Muscle of leg (tissue), 3 donors: ENCODE measurements at regions not wholly inside any gene's neighbourhood (a gene's known extent, or its start where the extent isn't known, plus 50 kb on each side); places are given as distances from the start of the nearest gene placed in this dataset.

Source experiments
- DNase-seq: peaks from one replicate; pipeline ENCODE4 v3.0.0; 2013
- H3K27ac ChIP-seq: one replicate; pipeline ENCODE4 v1.5.1; 2013; ENCODE audit warnings: mild to moderate bottlenecking, low read length, control low read depth
- H3K27me3 ChIP-seq: one replicate; pipeline ENCODE4 v1.6.1; 2013; ENCODE audit warnings: low read length; ENCODE audit not compliant: control insufficient read depth, insufficient read depth
- H3K36me3 ChIP-seq: one replicate; pipeline ENCODE4 v1.6.1; 2013; ENCODE audit warnings: low read length; ENCODE audit not compliant: control insufficient read depth, insufficient read depth
- H3K4me1 ChIP-seq: one replicate; pipeline ENCODE4 v1.6.1; 2013; ENCODE audit warnings: low read length; ENCODE audit not compliant: control insufficient read depth, insufficient read depth
- H3K4me3 ChIP-seq: one replicate; pipeline ENCODE4 v1.5.1; 2013; ENCODE audit warnings: low read length, control low read depth
- H3K9me3 ChIP-seq: replicated peaks from 2 replicates; pipeline ENCODE4 v1.6.1; 2013; ENCODE audit warnings: low read depth, low read length; ENCODE audit not compliant: control insufficient read depth
- WGBS: methylation state at CpG from one replicate; pipeline ENCODE4 v1.1.5; 2013; ENCODE audit warnings: missing lambda C conversion rate; ENCODE audit not compliant: insufficient coverage; 5-methylcytosine and 5-hydroxymethylcytosine counted together

- Histone ChIP-seq H3K27me3 (no peaks in the 10 kb centered on the region), H3K9me3 (peaks cover 5% of the 10 kb centered on the region), H3K4me3 (no peak overlapping the region), H3K4me1 (no peaks in the 10 kb centered on the region), H3K27ac (no peak overlapping the region), H3K36me3 (no peaks in the 10 kb centered on the region)
- DNase-seq, result peak; percentile 30
- WGBS, result 59% methylated on average over 3 of the region's 5 CpGs
These were observed 559.3 kb upstream of the ZFP42 start for GRCh38 chr4:187436251-187436650.

GRCh38 chr4:187444061-187444460 lies 551.5 kb upstream of the ZFP42 start:
- WGBS, result 100% methylated on average over 2 of the region's 3 CpGs
- H3K9me3 ChIP-seq, result no peaks in the 10 kb centered on the region
- no peak for DNase-seq

GRCh38 chr4:187449702-187450101 lies 545.9 kb upstream of the ZFP42 start:
- no peak for DNase-seq
- Histone ChIP-seq H3K36me3 (no peaks in the 10 kb centered on the region), H3K9me3 (no peaks in the 10 kb centered on the region), H3K27me3 (no peaks in the 10 kb centered on the region), H3K4me3 (no peak overlapping the region), H3K4me1 (no peaks in the 10 kb centered on the region), H3K27ac (no peak overlapping the region)
- WGBS, result no CpG with 5 or more reads among the region's 3 CpGs

More at GRCh38 chr4:187444061-187444460, 551.5 kb upstream of the ZFP42 start:
- no peaks in the 10 kb centered on the region for H3K27me3 ChIP-seq
- H3K4me1 ChIP-seq, result no peaks in the 10 kb centered on the region
- H3K36me3 ChIP-seq, result no peaks in the 10 kb centered on the region
- no peak overlapping the region for H3K4me3 ChIP-seq
- H3K27ac ChIP-seq, result no peak overlapping the region

- no peaks in the 10 kb centered on the region for H3K4me1 ChIP-seq
- no peak overlapping the region for H3K27ac ChIP-seq
- no peak overlapping the region for H3K4me3 ChIP-seq
- DNase-seq, result no peak
- 83% methylated on average over 8 of the region's 8 CpGs for WGBS
- H3K36me3 ChIP-seq, result no peaks in the 10 kb centered on the region
- no peaks in the 10 kb centered on the region for H3K9me3 ChIP-seq
- no peaks in the 10 kb centered on the region for H3K27me3 ChIP-seq
These were observed 543.8 kb upstream of the ZFP42 start for GRCh38 chr4:187451776-187452175.

GRCh38 chr4:187460016-187460415 lies 535.6 kb upstream of the ZFP42 start:
- Histone ChIP-seq H3K4me1 (no peaks in the 10 kb centered on the region), H3K27ac (no peak overlapping the region), H3K27me3 (no peaks in the 10 kb centered on the region), H3K9me3 (no peaks in the 10 kb centered on the region), H3K36me3 (no peaks in the 10 kb centered on the region), H3K4me3 (no peak overlapping the region)
- no CpG with 5 or more reads among the region's 3 CpGs for WGBS
- DNase-seq, result no peak

GRCh38 chr4:187464573-187464972 lies 531.0 kb upstream of the ZFP42 start:
- no peak overlapping the region for H3K4me3 ChIP-seq
- no peaks in the 10 kb centered on the region for H3K27me3 ChIP-seq
- no peaks in the 10 kb centered on the region for H3K4me1 ChIP-seq
- no peaks in the 10 kb centered on the region for H3K9me3 ChIP-seq
- no peaks in the 10 kb centered on the region for H3K36me3 ChIP-seq
- no peak for DNase-seq
- no peak overlapping the region for H3K27ac ChIP-seq

GRCh38 chr4:187467224-187467623 lies 528.3 kb upstream of the ZFP42 start:
- Histone ChIP-seq H3K36me3 (no peaks in the 10 kb centered on the region), H3K4me3 (no peak overlapping the region), H3K9me3 (no peaks in the 10 kb centered on the region), H3K27ac (no peak overlapping the region), H3K4me1 (no peaks in the 10 kb centered on the region), H3K27me3 (no peaks in the 10 kb centered on the region)
- WGBS, result no CpG with 5 or more reads among the region's 2 CpGs
- DNase-seq, result no peak

GRCh38 chr4:187469627-187470026 lies 525.9 kb upstream of the ZFP42 start:
- Histone ChIP-seq H3K27ac (no peak overlapping the region), H3K9me3 (no peaks in the 10 kb centered on the region), H3K27me3 (no peaks in the 10 kb centered on the region), H3K36me3 (no peaks in the 10 kb centered on the region), H3K4me3 (no peak overlapping the region), H3K4me1 (no peaks in the 10 kb centered on the region)
- DNase-seq, result peak; percentile 33
- no CpG with 5 or more reads among the region's 2 CpGs for WGBS

GRCh38 chr4:187470061-187470460 lies 525.5 kb upstream of the ZFP42 start:
- WGBS, result 93% methylated on average over 3 of the region's 3 CpGs
- Histone ChIP-seq H3K4me1 (no peaks in the 10 kb centered on the region), H3K4me3 (no peak overlapping the region), H3K9me3 (no peaks in the 10 kb centered on the region), H3K36me3 (no peaks in the 10 kb centered on the region), H3K27ac (no peak overlapping the region), H3K27me3 (no peaks in the 10 kb centered on the region)
- DNase-seq, result no peak

GRCh38 chr4:187474238-187474637 lies 521.3 kb upstream of the ZFP42 start:
- Histone ChIP-seq H3K27ac (no peak overlapping the region), H3K36me3 (no peaks in the 10 kb centered on the region), H3K27me3 (no peaks in the 10 kb centered on the region), H3K9me3 (no peaks in the 10 kb centered on the region), H3K4me1 (peaks cover 8% of the 10 kb centered on the region), H3K4me3 (no peak overlapping the region)
- no peak for DNase-seq
- WGBS, result 100% methylated on average over 6 of the region's 9 CpGs

- H3K4me3 ChIP-seq, result no peak overlapping the region
- H3K36me3 ChIP-seq, result no peaks in the 10 kb centered on the region
- no peak for DNase-seq
- H3K27me3 ChIP-seq, result no peaks in the 10 kb centered on the region
- H3K4me1 ChIP-seq, result peaks cover 13% of the 10 kb centered on the region
- no CpG with 5 or more reads among the region's 2 CpGs for WGBS
- no peak overlapping the region for H3K27ac ChIP-seq
- no peaks in the 10 kb centered on the region for H3K9me3 ChIP-seq
These were observed 519.7 kb upstream of the ZFP42 start for GRCh38 chr4:187475901-187476300.
